Panc1 (cell line): ENCODE measurements at regions not wholly inside any gene's neighbourhood (a gene's known extent, or its start where the extent isn't known, plus 50 kb on each side); places are given as distances from the start of the nearest gene placed in this dataset.

Source experiments
- ATAC-seq: fragments of 200-7000 bp; cut with Tn5 transposase; 2 replicates; pipeline ENCODE4 v1.9.1; 2020; ENCODE audit warnings: mild to moderate bottlenecking, moderate library complexity
- BruUV-seq: library from RNA; stranded (reverse); fragments of 400-500 nt; replicated peaks from 2 replicates; lab custom pipeline; 2021; lab: Mats Ljungman, UMichigan
- CTCF ChIA-PET: fragments of 300-600 bp; sonication (Branson Sonifier 250); formaldehyde crosslinking; loops from one replicate; lab custom pipeline; 2022; ENCODE audit warnings: antibody characterized with exemption; lab: Charles Lee
- POLR2A ChIA-PET: fragments of 300-600 bp; sonication (Branson Sonifier 250); formaldehyde crosslinking; loops from one replicate; lab custom pipeline; 2022; ENCODE audit warnings: antibody characterized with exemption; lab: Charles Lee
- DNase-seq: peaks from one replicate; pipeline ENCODE4 v3.0.0-alpha.2; 2010; ENCODE audit warnings: low read depth, low spot score
- H3K27ac ChIP-seq: 2 replicates; pipeline ENCODE4 v1.5.1; 2011; ENCODE audit warnings: mild to moderate bottlenecking, low read length, inconsistent platforms
- H3K27me3 ChIP-seq: fragments of 200-500 bp; sonication (Bioruptor generic); 2 replicates; pipeline ENCODE4 v1.6.0; 2014; ENCODE audit warnings: low read length, inconsistent platforms; ENCODE audit not compliant: control insufficient read depth, insufficient read depth
- H3K36me3 ChIP-seq: fragments of 200-500 bp; sonication (Bioruptor generic); 2 replicates; pipeline ENCODE4 v1.5.1; 2014; ENCODE audit warnings: inconsistent platforms, mild to moderate bottlenecking, low read length, moderate library complexity; ENCODE audit not compliant: control insufficient read depth, insufficient read depth
- H3K4me1 ChIP-seq: 2 replicates; pipeline ENCODE4 v1.5.1; 2011; ENCODE audit warnings: inconsistent platforms, mild to moderate bottlenecking, low read length, moderate library complexity; ENCODE audit not compliant: control insufficient read depth, insufficient read depth
- H3K4me3 ChIP-seq, 2 experiments: 2 replicates each; pipeline ENCODE4 v1.5.1; 2011 to 2012; ENCODE audit warnings: low read depth in 2 of 2, low read length in 2 of 2, mild to moderate bottlenecking in 2 of 2, inconsistent platforms in 1 of 2, moderate library complexity in 1 of 2
- H3K9me3 ChIP-seq: fragments of 200-500 bp; sonication (Bioruptor generic); 2 replicates; pipeline ENCODE4 v1.5.1; 2014; ENCODE audit warnings: low read depth, mild to moderate bottlenecking, inconsistent platforms, low read length, moderate library complexity; ENCODE audit not compliant: control insufficient read depth, insufficient read depth
- POLR2AphosphoS5 ChIP-seq: IDR thresholded peaks from 2 replicates; pipeline ENCODE4 v1.6.1; 2012; ENCODE audit warnings: mild to moderate bottlenecking, low read depth, low read length, moderate library complexity
- SIN3A ChIP-seq: IDR thresholded peaks from 2 replicates; pipeline ENCODE4 v1.6.1; 2012; ENCODE audit warnings: low read depth, mild to moderate bottlenecking, low read length, moderate library complexity, borderline replicate concordance; ENCODE audit not compliant: insufficient read depth
- TCF7L2 ChIP-seq: IDR thresholded peaks from 2 replicates; pipeline ENCODE4 v1.6.1; 2011; ENCODE audit warnings: mild to moderate bottlenecking, low read depth, low read length, inconsistent platforms
- in situ Hi-C: cut with HindIII; loops from 2 replicates; pipeline ENCODE4 v1.10.0; 2016; ENCODE audit warnings: low sequenced_read_pairs, low pct_unique_long_range_greater_than_20kb
- intact Hi-C: fragments of 100-400 bp; cut with micrococcal nuclease; formaldehyde crosslinking; loops from one replicate; pipeline ENCODE4 v1.10.0; 2022; ENCODE audit not compliant: unreplicated experiment
- TF ChIP-seq, protein P1 (sequence below), 2 experiments: IDR thresholded peaks; 2 replicates each; pipeline ENCODE4 v1.6.1; 2011 to 2012; ENCODE audit warnings: low read depth in 2 of 2, control low read depth in 1 of 2, low read length in 1 of 2, mild to moderate bottlenecking in 1 of 2, moderate library complexity in 1 of 2; ENCODE audit not compliant: insufficient read depth in 1 of 2
- TF ChIP-seq, protein P2 (sequence below): fragments of 450-650 bp; IDR thresholded peaks from 2 replicates; pipeline ENCODE4 v1.5.1; 2017; ENCODE audit warnings: mild to moderate bottlenecking

DNA sequence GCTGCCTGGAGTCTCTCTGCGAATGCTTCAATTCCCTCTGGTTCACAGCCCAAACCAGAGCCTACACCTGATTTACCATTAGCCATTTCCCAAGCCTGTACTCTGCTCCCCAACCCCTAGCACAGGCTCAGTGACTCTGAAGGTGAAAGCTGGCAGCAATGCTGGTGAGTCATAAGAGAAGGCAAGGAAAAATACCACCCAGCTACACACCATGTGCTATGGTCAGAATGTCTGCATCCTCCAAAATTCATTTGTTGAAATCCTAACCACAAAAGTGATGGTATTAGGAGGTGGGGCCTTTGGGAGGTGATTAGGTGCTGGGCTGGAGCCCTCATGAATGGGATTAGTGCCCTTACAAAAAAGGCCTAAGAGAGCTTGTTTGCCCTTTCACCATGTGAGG, 117.1 kb upstream of the TJP1 start:
- intact Hi-C loops: no loop called here
- TF ChIP-seq SIN3A (no peak), TCF7L2 (no peak), POLR2AphosphoS5 (no peak)
- TF ChIP-seq, protein P1, sequence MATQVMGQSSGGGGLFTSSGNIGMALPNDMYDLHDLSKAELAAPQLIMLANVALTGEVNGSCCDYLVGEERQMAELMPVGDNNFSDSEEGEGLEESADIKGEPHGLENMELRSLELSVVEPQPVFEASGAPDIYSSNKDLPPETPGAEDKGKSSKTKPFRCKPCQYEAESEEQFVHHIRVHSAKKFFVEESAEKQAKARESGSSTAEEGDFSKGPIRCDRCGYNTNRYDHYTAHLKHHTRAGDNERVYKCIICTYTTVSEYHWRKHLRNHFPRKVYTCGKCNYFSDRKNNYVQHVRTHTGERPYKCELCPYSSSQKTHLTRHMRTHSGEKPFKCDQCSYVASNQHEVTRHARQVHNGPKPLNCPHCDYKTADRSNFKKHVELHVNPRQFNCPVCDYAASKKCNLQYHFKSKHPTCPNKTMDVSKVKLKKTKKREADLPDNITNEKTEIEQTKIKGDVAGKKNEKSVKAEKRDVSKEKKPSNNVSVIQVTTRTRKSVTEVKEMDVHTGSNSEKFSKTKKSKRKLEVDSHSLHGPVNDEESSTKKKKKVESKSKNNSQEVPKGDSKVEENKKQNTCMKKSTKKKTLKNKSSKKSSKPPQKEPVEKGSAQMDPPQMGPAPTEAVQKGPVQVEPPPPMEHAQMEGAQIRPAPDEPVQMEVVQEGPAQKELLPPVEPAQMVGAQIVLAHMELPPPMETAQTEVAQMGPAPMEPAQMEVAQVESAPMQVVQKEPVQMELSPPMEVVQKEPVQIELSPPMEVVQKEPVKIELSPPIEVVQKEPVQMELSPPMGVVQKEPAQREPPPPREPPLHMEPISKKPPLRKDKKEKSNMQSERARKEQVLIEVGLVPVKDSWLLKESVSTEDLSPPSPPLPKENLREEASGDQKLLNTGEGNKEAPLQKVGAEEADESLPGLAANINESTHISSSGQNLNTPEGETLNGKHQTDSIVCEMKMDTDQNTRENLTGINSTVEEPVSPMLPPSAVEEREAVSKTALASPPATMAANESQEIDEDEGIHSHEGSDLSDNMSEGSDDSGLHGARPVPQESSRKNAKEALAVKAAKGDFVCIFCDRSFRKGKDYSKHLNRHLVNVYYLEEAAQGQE (IDR thresholded peaks at IDR 0.05; ENCODE audit: insufficient read depth in 1 of 2, low read depth in 2 of 2, low read length in 1 of 2): no peak
- TF ChIP-seq, protein P2, sequence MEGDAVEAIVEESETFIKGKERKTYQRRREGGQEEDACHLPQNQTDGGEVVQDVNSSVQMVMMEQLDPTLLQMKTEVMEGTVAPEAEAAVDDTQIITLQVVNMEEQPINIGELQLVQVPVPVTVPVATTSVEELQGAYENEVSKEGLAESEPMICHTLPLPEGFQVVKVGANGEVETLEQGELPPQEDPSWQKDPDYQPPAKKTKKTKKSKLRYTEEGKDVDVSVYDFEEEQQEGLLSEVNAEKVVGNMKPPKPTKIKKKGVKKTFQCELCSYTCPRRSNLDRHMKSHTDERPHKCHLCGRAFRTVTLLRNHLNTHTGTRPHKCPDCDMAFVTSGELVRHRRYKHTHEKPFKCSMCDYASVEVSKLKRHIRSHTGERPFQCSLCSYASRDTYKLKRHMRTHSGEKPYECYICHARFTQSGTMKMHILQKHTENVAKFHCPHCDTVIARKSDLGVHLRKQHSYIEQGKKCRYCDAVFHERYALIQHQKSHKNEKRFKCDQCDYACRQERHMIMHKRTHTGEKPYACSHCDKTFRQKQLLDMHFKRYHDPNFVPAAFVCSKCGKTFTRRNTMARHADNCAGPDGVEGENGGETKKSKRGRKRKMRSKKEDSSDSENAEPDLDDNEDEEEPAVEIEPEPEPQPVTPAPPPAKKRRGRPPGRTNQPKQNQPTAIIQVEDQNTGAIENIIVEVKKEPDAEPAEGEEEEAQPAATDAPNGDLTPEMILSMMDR: no peak
- Histone ChIP-seq H3K9me3 (no peaks in the 10 kb centered on the region), H3K27ac (no peak overlapping the region), H3K4me3 (no peak overlapping the region), H3K36me3 (no peaks in the 10 kb centered on the region), H3K27me3 (no peaks in the 10 kb centered on the region), H3K4me1 (no peaks in the 10 kb centered on the region)
- no peak for DNase-seq
- CTCF ChIA-PET: no interaction called here
- ATAC-seq: peak; percentile 51; the same call in 1 of the 2 replicates
- in situ Hi-C loops: no loop called here
- POLR2A ChIA-PET: no interaction called here
- BruUV-seq: no TSS peak

DNA sequence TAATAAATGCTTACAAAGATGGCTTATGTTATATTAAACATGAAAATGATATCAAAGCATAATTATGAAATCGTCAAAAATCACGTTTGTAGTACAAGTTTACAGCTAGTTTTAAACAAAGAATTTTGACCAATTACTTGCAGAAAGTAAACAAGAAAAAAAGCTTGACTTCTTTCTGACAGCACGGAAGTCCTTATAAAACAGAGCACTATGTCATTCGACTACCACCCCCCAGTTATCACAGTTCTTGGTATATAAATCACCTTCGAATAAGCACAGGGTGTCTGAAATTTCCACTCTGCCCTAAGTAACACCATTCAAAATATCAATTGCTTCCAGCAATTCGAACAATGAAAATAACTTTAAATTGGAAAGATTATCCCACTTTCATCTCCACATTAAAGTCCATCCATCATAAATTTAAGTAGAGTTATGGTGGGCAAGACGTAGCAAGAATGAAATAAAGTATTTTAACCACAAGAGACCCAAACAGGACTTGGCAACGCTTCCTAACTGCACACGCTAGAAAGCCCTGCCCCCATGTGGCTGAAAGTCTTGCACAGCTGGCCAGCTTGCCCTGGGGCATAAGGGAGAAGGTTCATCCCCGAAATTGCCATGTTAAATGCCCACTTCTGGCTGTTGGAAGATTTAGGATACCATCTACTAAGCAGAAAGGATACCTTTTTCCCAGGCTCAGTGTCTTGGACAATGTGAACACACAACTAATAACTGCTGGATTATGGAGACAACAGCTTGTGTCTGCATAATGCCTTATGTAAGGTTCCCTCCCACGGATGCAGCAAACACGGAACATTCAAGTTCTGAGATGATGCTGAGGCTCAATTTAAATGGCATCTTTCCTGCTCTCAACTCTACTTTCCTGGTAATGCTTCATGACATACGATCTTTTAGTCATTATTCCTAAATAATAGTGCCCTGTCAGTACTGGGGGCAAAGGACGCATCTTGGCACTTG, 116.4 kb upstream of the TJP1 start:
- ATAC-seq: no peak
- POLR2A ChIA-PET: interaction anchor here (0.7 kb wide), 1 partner anchor 113 kb away, joined by 3 read pairs; no protein-coding TSS in a partner anchor
- no peak for DNase-seq
- Histone ChIP-seq H3K27ac (no peak overlapping the region), H3K4me3 (no peak overlapping the region), H3K4me1 (0 out of 2 replicates have a peak, but pooled peaks cover 2% of the 10 kb centered on the region), H3K27me3 (no peaks in the 10 kb centered on the region), H3K36me3 (no peaks in the 10 kb centered on the region), H3K9me3 (no peaks in the 10 kb centered on the region)
- CTCF ChIA-PET: no interaction called here
- TF ChIP-seq POLR2AphosphoS5 (no peak), TCF7L2 (no peak), SIN3A (no peak)
- TF ChIP-seq, protein P1 (IDR thresholded peaks at IDR 0.05; ENCODE audit: insufficient read depth in 1 of 2, low read depth in 2 of 2, low read length in 1 of 2): no peak
- TF ChIP-seq, protein P2: peak; percentile 23; the same call in 1 of the 2 replicates
- in situ Hi-C loops (no loop called here), intact Hi-C loops (no loop called here)
- no TSS peak for BruUV-seq
